Hepatocyte (in vitro differentiated cells): ENCODE measurements at regions not wholly inside any gene's neighbourhood (a gene's known extent, or its start where the extent isn't known, plus 50 kb on each side); places are given as distances from the start of the nearest gene placed in this dataset.
"Not testable (repeated sequence)": the region's sequence is repeated elsewhere in the genome, so short reads cannot be mapped to it uniquely, and the experiment has no call there.

Experiments used
- DNase-seq: peaks from one replicate; pipeline ENCODE4 v3.0.0-alpha.2; 2016; ENCODE audit warnings: low spot score
- H2AFZ ChIP-seq: fragments of 200-600 bp; sonication (generic); 2 replicates; pipeline ENCODE4 v1.6.0; 2016; ENCODE audit warnings: antibody characterized with exemption, mild to moderate bottlenecking
- H3K27ac ChIP-seq: fragments of 200-600 bp; sonication (generic); 2 replicates; pipeline ENCODE4 v1.5.1; 2016; ENCODE audit warnings: mild to moderate bottlenecking
- H3K27me3 ChIP-seq: fragments of 200-600 bp; sonication (generic); 2 replicates; pipeline ENCODE4 v1.6.1; 2016
- H3K36me3 ChIP-seq: fragments of 200-600 bp; sonication (generic); replicated peaks from 2 replicates; pipeline ENCODE4 v1.5.1; 2016; ENCODE audit warnings: low read depth; ENCODE audit not compliant: insufficient read depth
- H3K4me1 ChIP-seq: fragments of 200-600 bp; sonication (generic); 2 replicates; pipeline ENCODE4 v1.5.1; 2016; ENCODE audit warnings: mild to moderate bottlenecking, moderate library complexity; ENCODE audit not compliant: insufficient read depth
- H3K4me2 ChIP-seq: fragments of 200-600 bp; sonication (generic); 2 replicates; pipeline ENCODE4 v1.6.0; 2016
- H3K4me3 ChIP-seq: fragments of 200-600 bp; sonication (generic); 2 replicates; pipeline ENCODE4 v1.5.1; 2016; ENCODE audit warnings: mild to moderate bottlenecking
- H3K79me2 ChIP-seq: fragments of 200-600 bp; sonication (generic); 2 replicates; pipeline ENCODE4 v1.6.0; 2017; ENCODE audit warnings: mild to moderate bottlenecking
- H3K9me2 ChIP-seq: fragments of 200-600 bp; sonication (generic); replicated peaks from 2 replicates; pipeline ENCODE4 v1.6.0; 2017; ENCODE audit warnings: mild to moderate bottlenecking; ENCODE audit not compliant: insufficient read depth
- H3K9me3 ChIP-seq: fragments of 200-600 bp; sonication (generic); 2 replicates; pipeline ENCODE4 v1.5.1; 2016; ENCODE audit warnings: low read depth, mild to moderate bottlenecking
- H4K20me1 ChIP-seq: fragments of 200-600 bp; sonication (generic); 2 replicates; pipeline ENCODE4 v1.6.0; 2016; ENCODE audit warnings: mild to moderate bottlenecking; ENCODE audit not compliant: insufficient read depth, poor library complexity, severe bottlenecking
- EZH2 ChIP-seq: fragments of 200-600 bp; sonication (generic); IDR thresholded peaks from 2 replicates; pipeline ENCODE4 v1.6.1; 2016; ENCODE audit warnings: antibody characterized with exemption, mild to moderate bottlenecking, borderline replicate concordance
- EZH2phosphoT487 ChIP-seq: fragments of 200-600 bp; sonication (generic); IDR thresholded peaks from one replicate; pipeline ENCODE4 v1.6.1; 2018; ENCODE audit warnings: antibody characterized with exemption, mild to moderate bottlenecking, low read depth, moderate library complexity; ENCODE audit not compliant: unreplicated experiment, severe bottlenecking
- WGBS: methylation state at CpG from one replicate; pipeline ENCODE4 v1.1.6; 2016; ENCODE audit warnings: low lambda C conversion rate; ENCODE audit errors: missing lambda C conversion rate; 5-methylcytosine and 5-hydroxymethylcytosine counted together
- TF ChIP-seq, protein P1 (sequence below): fragments of 200-600 bp; sonication (generic); IDR thresholded peaks from 2 replicates; pipeline ENCODE4 v1.5.1; 2016; ENCODE audit warnings: antibody characterized with exemption, mild to moderate bottlenecking; ENCODE audit not compliant: poor library complexity

- Histone ChIP-seq H3K4me3 (no peak overlapping the region), H4K20me1 (no peaks in the 10 kb centered on the region), H3K79me2 (no peaks in the 10 kb centered on the region), H2AFZ (no peak overlapping the region), H3K4me1 (no peaks in the 10 kb centered on the region), H3K9me2 (no peaks in the 10 kb centered on the region), H3K27me3 (no peaks in the 10 kb centered on the region), H3K4me2 (no peak overlapping the region), H3K36me3 (no peaks in the 10 kb centered on the region), H3K27ac (no peak overlapping the region), H3K9me3 (no peaks in the 10 kb centered on the region)
- TF ChIP-seq, protein P1, sequence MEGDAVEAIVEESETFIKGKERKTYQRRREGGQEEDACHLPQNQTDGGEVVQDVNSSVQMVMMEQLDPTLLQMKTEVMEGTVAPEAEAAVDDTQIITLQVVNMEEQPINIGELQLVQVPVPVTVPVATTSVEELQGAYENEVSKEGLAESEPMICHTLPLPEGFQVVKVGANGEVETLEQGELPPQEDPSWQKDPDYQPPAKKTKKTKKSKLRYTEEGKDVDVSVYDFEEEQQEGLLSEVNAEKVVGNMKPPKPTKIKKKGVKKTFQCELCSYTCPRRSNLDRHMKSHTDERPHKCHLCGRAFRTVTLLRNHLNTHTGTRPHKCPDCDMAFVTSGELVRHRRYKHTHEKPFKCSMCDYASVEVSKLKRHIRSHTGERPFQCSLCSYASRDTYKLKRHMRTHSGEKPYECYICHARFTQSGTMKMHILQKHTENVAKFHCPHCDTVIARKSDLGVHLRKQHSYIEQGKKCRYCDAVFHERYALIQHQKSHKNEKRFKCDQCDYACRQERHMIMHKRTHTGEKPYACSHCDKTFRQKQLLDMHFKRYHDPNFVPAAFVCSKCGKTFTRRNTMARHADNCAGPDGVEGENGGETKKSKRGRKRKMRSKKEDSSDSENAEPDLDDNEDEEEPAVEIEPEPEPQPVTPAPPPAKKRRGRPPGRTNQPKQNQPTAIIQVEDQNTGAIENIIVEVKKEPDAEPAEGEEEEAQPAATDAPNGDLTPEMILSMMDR: no peak
- TF ChIP-seq EZH2phosphoT487: no peak
- TF ChIP-seq EZH2: no peak
- DNase-seq: no peak
- WGBS: 77% methylated on average over 3 of the region's 3 CpGs
Measured at GRCh38 chr11:87769661-87770060, 405.6 kb downstream of the RAB38 start.

DNA sequence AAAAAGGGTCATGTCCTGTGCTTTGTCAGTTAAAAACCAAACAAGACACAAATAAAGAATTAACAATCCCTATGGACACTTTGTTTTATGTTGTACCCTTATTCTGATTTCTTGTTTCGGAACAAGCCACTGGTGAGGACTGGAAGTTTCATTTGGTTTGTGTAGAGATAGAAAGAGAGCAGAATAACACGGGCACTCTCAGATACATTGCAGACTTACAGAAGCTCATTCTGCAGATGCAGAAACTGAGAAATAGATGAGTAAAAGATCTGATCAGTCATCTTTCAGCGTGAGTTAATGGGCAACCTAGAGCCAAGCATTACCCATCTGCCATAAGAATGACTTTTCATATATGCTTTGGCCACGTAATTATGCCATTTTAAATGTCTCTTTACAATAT, 407.6 kb downstream of the RAB38 start:
- TF ChIP-seq, protein P1: no peak
- TF ChIP-seq EZH2phosphoT487 (no peak), EZH2 (no peak)
- H3K4me3 ChIP-seq: no peak overlapping the region
- no peaks in the 10 kb centered on the region for H3K4me1 ChIP-seq
- no peak overlapping the region for H3K27ac ChIP-seq
- H3K9me2 ChIP-seq: no peaks in the 10 kb centered on the region
- H2AFZ ChIP-seq: no peak overlapping the region
- WGBS: 92% methylated on average over 4 of the region's 4 CpGs
- H3K27me3 ChIP-seq: no peaks in the 10 kb centered on the region
- H4K20me1 ChIP-seq: no peaks in the 10 kb centered on the region
- no peaks in the 10 kb centered on the region for H3K79me2 ChIP-seq
- no peak overlapping the region for H3K4me2 ChIP-seq
- no peaks in the 10 kb centered on the region for H3K9me3 ChIP-seq
- no peak for DNase-seq
- H3K36me3 ChIP-seq: no peaks in the 10 kb centered on the region

DNA sequence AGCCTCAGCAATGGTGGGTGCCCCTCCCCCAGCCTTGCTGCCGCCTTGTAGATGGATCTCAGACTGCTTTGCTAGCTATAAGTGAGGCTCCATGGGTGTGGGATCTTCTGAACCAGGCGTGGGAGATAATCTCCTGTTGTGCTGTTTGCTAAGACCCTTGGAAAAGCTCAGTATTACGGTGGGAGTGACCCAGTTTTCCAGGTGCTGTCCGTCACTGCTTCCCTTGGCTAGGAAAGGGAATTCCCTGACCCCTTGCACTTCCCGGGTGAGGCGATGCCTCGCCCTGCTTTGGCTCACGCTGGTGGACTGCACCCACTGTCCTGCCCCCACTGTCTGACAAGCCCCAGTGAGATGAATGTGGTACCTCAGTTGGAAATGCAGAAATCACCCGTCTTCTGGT, 411.2 kb downstream of the RAB38 start:
- not testable (repeated sequence) for H2AFZ ChIP-seq, H3K27ac ChIP-seq, H3K36me3 ChIP-seq, H3K9me2 ChIP-seq, H3K27me3 ChIP-seq, DNase-seq, H3K9me3 ChIP-seq, H3K4me1 ChIP-seq, H3K4me3 ChIP-seq, H4K20me1 ChIP-seq, H3K79me2 ChIP-seq, H3K4me2 ChIP-seq
- 83% methylated on average over 9 of the region's 9 CpGs for WGBS

GRCh38 chr11:87754685-87755084, 420.6 kb downstream of the RAB38 start:
- no peaks in the 10 kb centered on the region for H3K4me1 ChIP-seq
- no peak overlapping the region for H3K4me2 ChIP-seq
- no peak overlapping the region for H3K4me3 ChIP-seq
- H3K27ac ChIP-seq: no peak overlapping the region
- no peak for DNase-seq
- no peaks in the 10 kb centered on the region for H3K9me2 ChIP-seq
- no peak overlapping the region for H2AFZ ChIP-seq
- H3K9me3 ChIP-seq: no peaks in the 10 kb centered on the region
- no peaks in the 10 kb centered on the region for H4K20me1 ChIP-seq
- no peaks in the 10 kb centered on the region for H3K36me3 ChIP-seq
- no peak for TF ChIP-seq EZH2
- TF ChIP-seq, protein P1: no peak
- no peak for TF ChIP-seq EZH2phosphoT487
- WGBS: 84% methylated on average over 1 of the region's 1 CpG
- no peaks in the 10 kb centered on the region for H3K27me3 ChIP-seq
- no peaks in the 10 kb centered on the region for H3K79me2 ChIP-seq
